GM19395 (cell line): ENCODE measurements at regions not wholly inside any gene's neighbourhood (a gene's known extent, or its start where the extent isn't known, plus 50 kb on each side); places are given as distances from the start of the nearest gene placed in this dataset.

Source experiments
- ATAC-seq: cut with Tn5 transposase; IDR thresholded peaks from one replicate; pipeline ENCODE4 v1.9.1; 2021; ENCODE audit warnings: mild to moderate bottlenecking, moderate library complexity; ENCODE audit not compliant: unreplicated experiment

DNA sequence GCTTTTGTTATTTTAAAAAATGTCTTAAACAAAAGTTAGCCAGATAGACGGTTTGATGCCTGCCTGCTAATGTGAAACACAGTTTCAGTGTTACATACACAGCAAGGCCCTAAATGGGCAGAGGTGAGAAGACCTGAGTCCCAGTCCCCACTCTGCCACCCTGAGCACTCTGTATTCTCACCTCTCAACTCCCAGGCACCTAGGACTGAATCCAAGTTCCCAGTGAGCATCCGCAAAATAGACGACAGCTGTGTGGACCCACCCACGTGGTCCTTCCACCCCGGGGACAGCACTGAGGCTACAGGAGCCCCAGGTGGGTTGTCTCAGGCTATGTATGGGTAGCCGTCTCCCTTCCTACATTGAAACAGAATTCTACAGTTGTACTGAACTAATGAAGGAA is 111.5 kb downstream of the RPL27A start:
- ATAC-seq = no peak

DNA sequence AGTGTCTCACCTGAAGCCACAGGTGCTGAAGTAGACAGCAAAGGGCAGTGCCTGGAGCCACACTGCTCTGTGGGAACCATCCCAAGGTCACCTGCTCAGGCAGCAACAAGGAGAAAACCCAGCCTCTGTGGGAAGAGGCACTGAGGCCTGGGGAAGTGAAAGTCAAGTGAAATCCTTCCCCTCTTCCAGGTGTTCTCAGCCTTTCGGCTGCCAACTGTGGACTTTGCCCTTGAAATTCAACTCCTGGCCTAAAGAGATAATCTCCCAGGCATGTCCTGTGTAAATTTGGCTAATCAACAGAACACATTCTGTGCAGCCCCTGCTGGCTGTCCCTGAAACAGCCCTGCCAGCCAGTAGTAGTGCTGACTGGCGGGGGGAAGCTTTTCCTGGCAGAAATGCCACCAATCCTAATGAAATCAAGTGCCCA is 112.1 kb downstream of the RPL27A start:
- no peak for ATAC-seq

DNA sequence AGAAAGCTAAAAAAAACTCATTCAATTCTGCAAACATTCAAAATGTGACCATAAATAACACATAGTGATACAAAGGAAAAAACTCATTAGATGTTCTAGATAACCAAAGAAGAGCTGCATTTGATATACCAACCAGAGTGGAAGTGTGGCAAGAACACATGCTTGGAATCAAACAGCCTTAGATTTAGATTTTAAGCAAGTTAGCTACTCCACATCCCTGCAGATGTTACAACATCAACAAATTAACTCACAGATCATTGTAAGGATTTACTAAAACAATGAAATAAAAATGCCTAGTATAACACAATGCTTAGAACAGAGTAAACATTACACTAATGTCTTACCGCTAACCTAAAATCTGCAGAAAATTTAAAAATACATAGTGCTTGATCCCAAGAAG is 114.0 kb upstream of the AKIP1 start:
- no peak for ATAC-seq

DNA sequence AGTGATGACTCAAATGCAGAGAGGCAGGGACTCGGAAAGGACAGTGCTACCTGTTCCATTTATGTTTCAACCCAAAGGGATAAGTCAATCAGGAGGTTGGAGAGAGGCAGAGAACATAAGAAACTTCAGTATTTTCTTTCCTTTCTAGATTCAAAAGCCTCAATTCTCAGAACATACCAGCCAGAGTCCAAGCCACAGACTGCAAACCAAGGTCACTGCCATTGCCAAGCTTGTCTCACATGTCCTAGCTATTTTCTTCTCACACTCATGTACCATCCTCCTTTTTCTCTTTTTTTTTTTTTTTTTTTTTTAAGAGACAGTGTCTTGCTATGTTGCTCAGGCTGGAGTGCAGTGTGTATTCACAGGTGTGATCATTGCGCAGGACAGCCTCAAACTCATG is 111.7 kb upstream of the AKIP1 start:
- ATAC-seq = no peak

DNA sequence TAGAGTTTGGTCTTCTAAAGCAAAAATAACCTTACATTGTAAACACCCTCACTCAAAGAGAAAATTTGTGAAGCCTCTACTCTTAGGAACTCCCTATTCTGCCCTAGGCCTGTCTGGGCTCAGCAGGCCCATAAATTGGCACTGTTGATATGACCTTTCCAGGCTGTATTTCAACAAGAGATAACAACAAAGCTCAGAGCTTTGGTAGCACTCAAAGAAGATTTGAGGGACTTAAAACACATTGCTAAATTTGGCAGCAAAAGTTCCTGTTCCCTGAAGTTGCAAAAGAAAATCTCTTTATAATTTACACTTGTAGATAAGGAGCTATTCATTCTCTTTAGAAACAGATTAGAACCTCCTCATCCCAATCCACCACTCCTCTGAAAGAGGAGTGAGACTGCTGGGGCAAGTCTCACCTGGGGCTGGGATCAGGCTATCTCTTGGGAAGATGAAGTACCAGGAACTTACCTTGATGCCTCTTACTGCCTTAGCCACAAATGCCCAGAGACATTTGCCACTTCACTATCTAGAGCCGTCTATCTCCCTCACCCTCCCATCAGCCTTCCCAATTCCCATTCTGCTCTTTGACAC is 110.4 kb upstream of the AKIP1 start:
- no peak for ATAC-seq

DNA sequence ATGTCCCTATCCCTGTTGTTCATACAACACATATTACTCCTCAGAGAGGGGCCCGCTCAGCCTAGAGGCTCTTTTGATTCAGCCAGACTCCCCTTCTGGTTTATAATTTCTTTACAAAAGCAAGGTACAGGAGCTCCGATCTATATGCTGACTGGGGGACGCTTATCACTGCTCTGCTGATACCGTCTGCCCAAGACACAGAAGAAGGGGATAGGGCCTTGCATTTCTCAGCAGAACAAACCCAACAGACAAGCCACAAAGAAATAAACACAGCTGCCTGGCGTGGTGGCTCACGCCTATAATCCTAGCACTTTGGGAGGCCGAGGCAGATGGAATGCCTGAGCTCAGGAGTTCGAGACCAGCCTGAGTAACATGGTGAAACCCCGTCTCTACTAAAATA is 109.9 kb upstream of the AKIP1 start:
- ATAC-seq = no peak

DNA sequence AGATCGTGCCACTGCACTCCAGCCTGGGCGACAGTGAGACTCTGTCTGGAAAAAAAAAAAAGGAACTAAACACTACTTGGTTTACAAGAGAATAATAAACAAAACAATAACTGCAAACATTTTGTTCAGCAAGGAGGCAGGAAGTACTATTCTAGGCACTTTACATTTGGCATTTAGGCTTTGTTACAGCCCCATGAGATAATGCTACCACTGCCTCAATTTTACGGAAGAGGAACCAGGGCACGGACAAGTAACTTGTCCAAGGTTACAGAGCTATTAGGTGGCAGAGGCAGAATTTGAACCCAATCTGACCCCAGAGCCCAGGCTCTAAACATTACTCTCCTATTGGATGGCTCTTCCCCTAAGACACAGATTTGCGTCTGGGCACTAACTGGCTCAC is 108.7 kb upstream of the AKIP1 start:
- no peak for ATAC-seq

DNA sequence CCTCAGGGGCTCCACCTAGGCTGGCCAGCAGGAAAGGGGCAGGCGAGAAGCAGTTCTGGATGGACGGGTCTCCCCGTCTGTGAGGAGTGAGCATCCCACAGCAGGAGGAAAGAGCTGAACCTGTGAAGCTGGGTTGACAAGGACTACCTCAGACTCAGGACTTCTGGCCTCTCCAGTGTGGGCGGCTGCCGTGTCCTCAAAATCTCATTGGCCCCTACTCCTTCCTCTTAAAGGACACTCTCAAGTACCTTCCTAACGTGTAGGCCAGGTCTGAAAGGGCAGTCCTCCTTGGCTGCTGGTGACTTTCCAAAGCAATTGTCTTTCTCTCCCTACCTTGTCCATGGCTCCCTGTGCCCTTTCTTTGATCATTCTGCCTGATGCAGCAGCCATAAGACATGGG is 107.0 kb upstream of the AKIP1 start:
- ATAC-seq = no peak

DNA sequence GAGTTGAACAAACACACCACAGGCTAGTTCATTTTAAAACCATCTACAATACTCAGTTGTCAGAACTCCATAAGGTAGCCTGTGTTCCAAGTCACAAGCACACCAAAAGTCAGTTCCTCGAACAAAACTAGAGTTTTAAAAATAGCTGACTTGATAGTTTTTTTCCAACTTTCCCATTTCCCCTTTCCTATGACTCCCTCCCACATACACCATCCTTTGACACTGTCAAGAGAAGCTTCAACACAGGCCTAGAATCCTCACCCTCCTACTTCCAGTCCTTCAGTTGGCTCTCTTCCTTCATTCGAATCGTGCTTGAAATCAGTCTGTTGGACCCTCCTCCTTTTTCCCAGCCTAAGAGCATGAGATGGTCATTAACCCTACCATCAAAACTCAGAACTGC is 105.7 kb upstream of the AKIP1 start:
- ATAC-seq = no peak

DNA sequence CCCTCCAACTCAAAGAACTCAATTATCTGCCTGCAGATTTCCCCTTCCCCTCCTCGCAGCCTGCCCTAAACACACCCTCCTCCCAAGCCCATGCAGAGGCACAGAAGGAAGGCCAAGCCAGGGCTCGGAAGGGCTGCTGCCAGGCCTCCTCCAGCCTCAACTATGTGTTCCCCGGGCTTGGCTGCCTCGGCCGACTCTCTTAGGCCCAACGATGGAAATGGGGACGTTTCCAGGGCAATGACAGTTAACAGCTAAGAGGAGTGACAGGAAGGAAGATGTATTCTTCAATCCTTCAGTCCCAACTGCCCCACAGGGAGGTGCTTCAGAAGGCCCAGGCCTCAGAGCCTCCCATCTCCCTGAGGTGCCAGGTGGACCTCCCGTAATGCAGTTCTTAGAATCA is 104.0 kb upstream of the AKIP1 start:
- ATAC-seq = no peak

DNA sequence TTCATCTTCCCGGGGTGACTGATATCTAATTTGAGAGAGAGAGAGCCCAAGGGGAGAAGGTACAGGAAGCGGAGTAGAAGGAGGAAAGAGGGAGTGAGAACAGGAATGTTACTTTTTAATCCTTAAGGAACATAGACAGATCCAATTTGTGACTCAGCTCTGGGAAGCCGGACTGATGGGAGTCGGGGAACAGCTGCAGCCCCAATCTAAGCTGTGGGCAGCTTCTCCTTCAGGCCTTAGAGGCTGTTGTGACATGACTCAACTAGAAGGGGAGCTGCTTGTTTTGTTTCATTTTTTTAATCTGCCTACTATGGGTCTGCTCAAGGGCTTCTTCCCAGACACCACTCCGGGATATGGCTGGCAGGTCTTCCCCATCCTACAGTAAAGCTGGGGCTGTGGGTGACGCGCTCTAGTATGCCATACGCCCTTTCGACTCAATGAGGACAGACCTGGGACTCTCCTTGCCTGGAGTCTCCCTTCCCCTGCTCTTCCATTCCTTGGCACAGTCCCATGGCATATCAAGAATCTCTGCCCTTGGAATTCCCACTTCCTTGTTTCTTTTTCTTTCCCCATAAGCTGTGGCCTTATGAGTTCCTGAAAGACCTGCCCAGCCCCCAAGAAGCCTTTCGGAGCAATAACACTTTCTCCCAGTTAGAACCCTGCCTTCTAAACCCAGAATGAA is 103.3 kb upstream of the AKIP1 start:
- ATAC-seq = no peak

DNA sequence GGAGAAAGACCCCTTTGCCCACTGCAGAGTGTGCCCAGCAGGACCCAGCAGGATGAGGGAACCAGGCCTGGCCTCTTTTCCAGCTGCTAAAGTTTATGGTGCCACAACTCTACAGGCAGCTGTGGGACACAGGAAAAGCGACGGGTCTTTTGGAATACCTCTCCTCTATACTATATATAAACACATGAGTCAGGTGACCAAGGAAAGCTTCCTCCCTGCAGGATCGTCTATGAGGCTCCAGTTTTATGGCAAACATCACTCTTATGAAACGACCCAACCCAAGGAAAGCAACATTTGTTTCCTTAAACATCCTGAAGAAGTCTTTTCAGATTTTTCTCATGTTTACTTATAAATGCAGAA is 102.8 kb upstream of the AKIP1 start:
- no peak for ATAC-seq

DNA sequence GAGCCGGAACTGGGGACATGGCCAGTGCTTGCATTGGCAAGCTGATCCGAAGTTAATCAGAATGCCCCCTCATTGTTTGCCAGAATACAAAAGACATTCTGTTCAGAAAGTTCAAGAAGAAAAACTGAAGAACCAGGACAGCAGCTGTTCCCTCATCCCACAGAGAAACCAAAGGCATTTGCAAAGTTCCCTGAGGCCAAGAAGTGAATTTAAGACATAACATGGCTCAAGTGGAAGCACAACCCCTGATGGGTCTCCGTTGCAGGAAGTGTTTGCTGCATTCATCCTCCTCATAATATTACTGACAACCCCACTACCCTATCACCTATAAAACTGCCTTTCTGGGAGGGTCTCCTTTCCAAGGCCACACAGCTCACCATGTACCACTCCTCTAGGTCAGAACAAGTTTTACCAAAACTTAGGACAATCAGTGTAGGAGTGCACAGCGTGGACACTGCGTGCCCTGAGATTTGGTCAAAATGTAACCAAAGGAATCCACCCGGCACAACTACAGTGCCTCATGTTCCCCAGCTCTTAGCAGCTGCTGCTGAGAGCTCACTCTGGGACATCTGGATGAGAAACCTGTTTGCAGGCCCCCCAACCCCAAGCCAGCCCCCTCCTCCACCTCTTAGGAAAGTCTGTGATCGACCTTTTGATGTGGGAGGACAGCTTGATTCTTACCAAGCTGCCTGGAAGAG is 101.6 kb upstream of the AKIP1 start:
- ATAC-seq = no peak

DNA sequence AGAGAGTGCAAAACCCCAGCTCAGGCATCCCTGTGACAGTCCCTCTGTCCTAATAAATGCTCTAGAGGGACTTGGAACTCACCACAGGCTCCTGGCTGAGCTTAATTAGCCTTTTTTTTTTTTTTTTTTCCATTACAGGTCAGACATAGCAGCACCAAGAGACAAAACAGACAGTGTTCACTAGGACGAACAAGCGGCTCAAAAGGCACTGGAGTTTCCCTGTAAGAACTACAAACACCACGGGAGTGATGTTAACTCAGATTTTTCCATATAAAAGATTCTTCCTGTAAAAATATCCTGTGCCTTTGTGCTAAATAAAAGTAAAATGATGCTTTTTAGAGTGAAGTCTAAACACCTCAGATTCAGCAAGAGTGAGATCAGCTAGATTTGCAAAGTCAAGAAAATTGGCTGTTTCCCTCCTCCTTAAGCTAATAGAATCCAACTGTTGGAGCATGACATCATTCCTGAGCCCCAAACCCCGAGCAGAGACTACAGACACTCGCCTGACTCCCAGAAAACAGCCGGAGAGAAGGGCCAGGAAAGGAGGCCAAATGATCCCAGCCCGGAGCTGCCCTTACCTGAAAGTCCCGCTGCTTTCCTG is 101.0 kb upstream of the AKIP1 start:
- no peak for ATAC-seq

DNA sequence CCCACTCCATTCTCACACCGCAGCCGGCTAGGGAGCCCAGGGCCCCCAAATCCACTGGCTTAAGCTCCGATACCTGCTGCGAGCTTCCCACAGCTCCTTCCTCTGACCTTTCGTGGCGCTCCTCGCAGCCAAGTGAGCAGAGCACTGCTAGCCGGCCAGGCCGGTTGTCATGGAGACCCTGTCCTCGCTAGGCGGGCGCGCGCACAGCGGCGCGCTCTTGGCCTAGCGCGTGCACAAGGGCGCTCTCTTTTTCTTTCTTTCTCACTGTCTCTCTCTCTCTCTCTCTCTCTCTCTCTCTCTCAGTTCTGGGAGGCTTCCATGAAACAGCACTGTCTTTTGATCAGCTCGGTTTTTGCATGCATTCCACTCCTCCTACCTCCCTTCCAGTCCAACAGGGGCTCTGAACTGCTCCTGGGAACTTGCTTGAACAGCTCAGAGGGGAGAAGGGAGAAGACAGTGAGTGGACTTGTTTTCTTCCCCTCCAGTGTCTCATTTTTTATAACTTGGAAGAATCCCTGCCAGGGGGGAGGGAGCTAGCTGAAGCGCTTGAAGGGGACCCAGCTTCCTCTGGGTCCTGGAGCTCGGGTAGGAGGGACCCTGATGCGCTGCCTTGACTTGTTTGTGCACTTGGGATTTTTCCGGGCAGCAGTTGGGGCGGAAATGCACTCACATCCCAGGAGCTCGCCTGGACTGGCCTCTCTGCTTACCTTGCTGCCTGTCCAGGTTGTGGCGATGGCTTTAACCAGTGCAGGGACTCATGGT is 100.3 kb upstream of the AKIP1 start:
- no peak for ATAC-seq

DNA sequence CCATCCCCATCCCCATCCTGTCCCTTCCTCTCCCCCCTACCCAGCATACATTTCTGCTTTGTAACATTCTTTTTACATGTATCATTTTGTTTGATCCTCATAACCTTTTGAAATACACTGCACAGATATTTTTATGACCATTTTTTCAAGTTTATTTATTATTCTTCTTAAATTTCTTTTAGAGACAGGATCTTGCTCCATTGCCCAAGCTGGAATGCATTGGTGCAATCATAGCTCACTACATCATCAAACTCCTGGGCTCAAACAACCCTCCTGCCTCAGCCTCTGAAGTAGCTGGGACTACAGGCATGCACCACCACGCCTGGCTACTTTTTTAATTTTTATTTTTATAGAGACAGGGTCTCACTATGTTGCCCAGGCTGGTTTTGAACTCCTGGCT is 99.4 kb upstream of the AKIP1 start:
- ATAC-seq = no peak

DNA sequence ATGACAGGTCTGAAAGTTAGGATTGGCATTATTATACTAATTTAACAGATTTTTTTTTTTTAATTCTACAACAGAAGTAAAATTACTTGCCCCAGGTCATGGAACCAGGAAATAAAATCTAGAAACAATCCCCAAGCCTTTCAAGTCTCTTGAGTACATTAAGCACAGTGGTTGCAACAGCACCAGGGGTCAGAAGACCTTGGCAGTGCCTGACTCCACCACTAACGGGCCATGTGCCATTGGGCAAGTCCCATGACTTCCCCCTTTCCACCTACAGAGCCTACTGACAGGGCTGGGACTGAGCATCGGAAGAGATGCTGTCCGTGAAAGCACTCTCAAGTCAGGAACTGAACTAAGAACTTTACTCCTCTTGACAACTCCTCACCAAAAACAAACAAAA is 98.6 kb upstream of the AKIP1 start:
- ATAC-seq = no peak

DNA sequence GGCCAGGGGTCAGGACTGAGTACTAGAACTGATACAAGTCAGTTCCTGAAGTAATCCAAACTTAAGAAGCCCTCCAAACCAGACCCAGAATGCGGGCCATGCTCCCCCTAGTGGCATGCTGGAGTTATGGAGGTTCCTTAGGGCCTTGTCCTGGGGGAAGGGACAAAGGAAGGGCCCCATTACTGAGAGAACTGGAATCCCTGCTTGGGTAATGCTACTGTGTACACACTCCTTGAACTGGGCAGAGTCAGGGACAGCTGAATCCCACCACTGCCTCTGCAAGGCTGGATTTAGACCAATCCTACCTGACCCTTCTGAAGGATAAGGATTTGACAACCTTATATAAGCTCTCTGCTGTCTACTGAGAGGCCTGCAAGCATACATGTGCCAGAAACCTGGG is 97.3 kb upstream of the AKIP1 start:
- peak; percentile 81 for ATAC-seq

DNA sequence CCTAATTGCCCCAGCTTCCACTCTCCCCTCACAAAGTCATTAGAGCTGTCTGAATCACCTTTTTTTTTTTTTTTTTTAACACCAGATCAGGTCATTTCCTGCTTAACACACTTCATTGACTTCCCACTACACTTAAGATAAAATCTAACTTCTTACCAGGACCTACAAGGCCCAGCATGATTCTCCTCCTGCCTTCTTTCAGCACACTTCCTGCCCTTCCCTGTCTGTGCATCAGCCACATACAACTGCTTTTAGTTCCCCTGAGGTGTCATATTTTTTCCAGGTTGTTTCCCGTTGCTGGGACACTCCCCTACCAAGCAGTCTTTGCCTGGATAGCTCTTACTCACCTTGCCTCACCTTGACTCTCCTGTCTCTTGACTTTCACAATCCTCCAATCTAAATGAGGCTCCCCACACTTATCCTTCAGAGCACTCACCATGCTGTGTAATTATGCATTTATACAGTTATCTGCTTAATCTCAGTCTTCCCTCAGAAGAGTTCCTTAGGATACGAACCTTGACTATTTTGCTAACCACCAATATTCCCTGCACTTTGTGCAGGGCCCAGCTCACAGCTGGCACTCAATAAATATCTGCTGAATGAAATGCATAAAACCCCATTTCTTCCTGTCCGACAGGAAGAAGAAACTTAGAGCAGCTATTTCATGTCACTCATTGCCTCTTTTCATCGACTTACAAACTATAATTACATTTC is 96.6 kb upstream of the AKIP1 start:
- ATAC-seq = no peak

DNA sequence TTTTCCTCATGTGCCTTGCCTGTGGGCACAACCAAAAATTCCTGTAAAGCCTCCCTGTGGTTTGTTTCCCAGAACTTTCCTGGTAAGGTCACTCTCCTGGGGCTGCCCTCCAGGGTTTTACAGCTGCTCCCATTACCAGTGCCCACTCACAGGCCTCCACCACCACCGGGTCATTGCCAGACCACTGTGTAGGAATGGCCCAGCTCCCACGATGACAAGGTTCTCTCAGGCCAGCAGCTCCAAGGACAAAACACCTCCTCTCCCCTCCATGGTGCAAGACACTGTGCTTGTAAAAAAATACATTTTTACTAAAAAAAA is 96.1 kb upstream of the AKIP1 start:
- no peak for ATAC-seq

DNA sequence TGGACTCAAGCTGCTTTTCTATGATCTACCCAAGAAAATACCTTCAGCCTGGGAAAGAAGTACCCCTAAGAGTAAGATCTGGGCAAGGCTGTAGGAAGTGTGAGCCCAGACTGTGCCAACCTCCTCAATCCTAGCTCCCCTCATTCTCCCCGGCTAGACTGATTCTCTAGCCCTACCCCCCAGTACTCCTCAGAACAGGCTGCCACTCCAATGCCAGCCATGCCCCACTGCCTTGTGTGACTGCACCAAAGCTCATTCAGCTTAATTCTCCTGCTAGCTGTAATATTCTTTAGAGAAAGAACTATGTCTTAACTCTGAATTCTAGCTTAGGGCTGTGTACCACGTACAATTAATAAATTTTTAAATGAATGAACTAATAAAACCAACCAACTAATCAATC is 92.6 kb upstream of the AKIP1 start:
- no peak for ATAC-seq
